Progenitor cell of endocrine pancreas (in vitro differentiated cells): ENCODE measurements at regions not wholly inside any gene's neighbourhood (a gene's known extent, or its start where the extent isn't known, plus 50 kb on each side); places are given as distances from the start of the nearest gene placed in this dataset.
"Not testable (repeated sequence)": the region's sequence is repeated elsewhere in the genome, so short reads cannot be mapped to it uniquely, and the experiment has no call there.

Source experiments
- DNase-seq: peaks from one replicate; pipeline ENCODE4 v3.0.0; 2021; ENCODE audit warnings: low spot score; ENCODE audit not compliant: unreplicated experiment
- H3K27ac Mint-ChIP-seq: 2 replicates; pipeline ENCODE4 v1.8.0; 2021; ENCODE audit warnings: mild to moderate bottlenecking, moderate library complexity, mixed read lengths
- H3K27me3 Mint-ChIP-seq: 2 replicates; pipeline ENCODE4 v1.8.0; 2021; ENCODE audit warnings: mixed read lengths
- H3K36me3 Mint-ChIP-seq: 2 replicates; pipeline ENCODE4 v1.8.0; 2022; ENCODE audit warnings: mixed read lengths; ENCODE audit not compliant: insufficient read depth
- H3K4me1 Mint-ChIP-seq: 2 replicates; pipeline ENCODE4 v1.8.0; 2021; ENCODE audit warnings: low read depth, mixed read lengths
- H3K4me3 Mint-ChIP-seq: 2 replicates; pipeline ENCODE4 v1.8.0; 2021; ENCODE audit warnings: low read depth, mild to moderate bottlenecking, moderate library complexity, mixed read lengths
- H3K9me3 Mint-ChIP-seq: 2 replicates; pipeline ENCODE4 v1.8.0; 2021; ENCODE audit warnings: low read depth, mixed read lengths
- CTCF ChIP-seq: fragments of 200-600 bp; sonication (generic); IDR thresholded peaks from one replicate; pipeline ENCODE4 v1.5.0; 2021; ENCODE audit warnings: antibody characterized with exemption, mild to moderate bottlenecking; ENCODE audit not compliant: unreplicated experiment

GRCh38 chr1:143667730-143668129 lies 304.1 kb downstream of the FAM72C start:
- TF ChIP-seq CTCF, result no peak
- DNase-seq, result no peak
- Mint-ChIP-seq H3K4me1 (no peaks in the 10 kb centered on the region), H3K27me3 (no peaks in the 10 kb centered on the region), H3K4me3 (no peak overlapping the region), H3K9me3 (peaks cover 67% of the 10 kb centered on the region), H3K36me3 (no peaks in the 10 kb centered on the region), H3K27ac (no peak overlapping the region)

DNA sequence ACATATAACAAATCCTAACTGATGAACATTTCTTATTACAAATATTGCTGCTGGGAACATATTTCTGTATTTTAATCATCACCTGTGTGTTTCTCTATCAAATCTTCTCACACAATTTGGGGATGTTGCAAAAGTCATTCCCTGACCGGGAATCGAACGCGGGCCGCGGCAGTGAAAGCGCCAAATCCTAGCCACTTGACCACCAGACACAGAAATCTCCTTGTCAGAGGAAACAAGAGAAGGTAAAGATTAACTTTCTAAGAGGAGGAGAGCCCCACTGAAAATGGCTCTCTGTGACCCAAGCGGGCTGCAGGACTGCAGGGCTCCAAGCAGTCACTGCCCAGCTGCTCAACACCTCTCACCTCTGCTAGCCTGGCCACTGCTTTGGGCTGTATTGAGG lies 304.9 kb downstream of the FAM72C start:
- no peaks in the 10 kb centered on the region for H3K4me1 Mint-ChIP-seq
- DNase-seq, result no peak
- peaks cover 69% of the 10 kb centered on the region for H3K9me3 Mint-ChIP-seq
- no peak overlapping the region for H3K27ac Mint-ChIP-seq
- no peak for TF ChIP-seq CTCF
- no peaks in the 10 kb centered on the region for H3K27me3 Mint-ChIP-seq
- H3K4me3 Mint-ChIP-seq, result no peak overlapping the region
- H3K36me3 Mint-ChIP-seq, result peaks cover 2% of the 10 kb centered on the region

DNA sequence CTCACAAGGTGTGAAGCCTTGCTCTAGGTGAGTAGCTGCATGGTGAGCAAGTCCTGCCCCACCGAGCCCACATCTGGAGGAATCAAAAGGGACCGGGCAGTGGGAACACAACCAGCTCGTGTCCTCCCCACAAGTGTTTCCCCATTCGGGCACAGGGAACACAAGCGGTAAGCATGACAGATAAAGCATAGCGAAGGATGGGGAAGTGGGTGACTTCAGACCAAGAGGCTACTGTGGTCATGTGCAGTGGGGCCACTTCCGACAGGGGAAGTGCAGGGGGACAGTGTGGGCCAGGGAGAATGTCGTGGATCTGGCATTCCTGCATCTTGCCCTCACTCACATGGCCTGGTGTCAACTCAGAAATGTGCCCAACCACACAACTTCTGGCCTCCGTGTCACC lies 306.2 kb downstream of the FAM72C start:
- Mint-ChIP-seq H3K4me1 (no peaks in the 10 kb centered on the region), H3K36me3 (peaks cover 2% of the 10 kb centered on the region), H3K9me3 (peaks cover 66% of the 10 kb centered on the region), H3K27me3 (no peaks in the 10 kb centered on the region), H3K4me3 (no peak overlapping the region), H3K27ac (no peak overlapping the region)
- no peak for DNase-seq
- no peak for TF ChIP-seq CTCF

GRCh38 chr1:143663056-143663455 lies 308.7 kb downstream of the FAM72C start:
- not testable (repeated sequence) for DNase-seq, H3K27me3 Mint-ChIP-seq, H3K36me3 Mint-ChIP-seq, H3K27ac Mint-ChIP-seq, H3K4me1 Mint-ChIP-seq, H3K4me3 Mint-ChIP-seq
- H3K9me3 Mint-ChIP-seq, result peaks cover 63% of the 10 kb centered on the region

DNA sequence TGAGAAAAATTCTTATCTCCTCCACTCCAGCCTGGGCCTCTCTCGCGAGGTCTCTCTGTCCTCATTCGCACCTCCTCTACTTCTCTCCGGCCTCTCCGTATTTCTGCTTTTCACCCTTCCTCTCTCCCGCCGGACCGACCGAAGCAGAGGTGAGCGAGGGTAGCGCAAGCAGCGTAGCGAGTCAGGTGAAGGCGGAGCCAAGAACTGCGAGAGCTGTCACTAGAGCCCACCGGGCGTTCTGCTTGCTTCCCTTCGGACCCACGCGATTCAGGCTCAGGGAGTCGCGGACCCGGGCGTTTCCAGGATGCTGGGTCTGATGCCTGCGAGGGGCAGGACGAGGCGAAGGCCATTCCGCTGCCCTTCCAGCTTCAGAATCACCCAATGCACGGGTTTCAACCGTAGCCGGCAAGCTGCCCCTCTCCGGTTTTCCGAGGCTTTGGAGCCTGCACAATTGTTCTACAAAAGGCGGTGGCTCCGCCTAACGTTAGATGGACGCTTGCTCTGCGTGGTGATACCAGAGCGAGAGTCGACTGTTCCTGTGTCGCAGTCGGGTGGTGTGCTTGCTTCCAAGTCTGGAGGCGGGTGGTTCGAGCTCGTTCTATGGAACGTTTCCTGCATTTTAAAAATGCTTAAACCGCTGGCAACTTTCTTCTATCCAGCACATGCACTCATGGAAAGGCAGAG lies 310.2 kb downstream of the FAM72C start:
- no peak overlapping the region for H3K27ac Mint-ChIP-seq
- no peak for DNase-seq
- H3K36me3 Mint-ChIP-seq, result peaks cover 2% of the 10 kb centered on the region
- no peaks in the 10 kb centered on the region for H3K27me3 Mint-ChIP-seq
- no peak for TF ChIP-seq CTCF
- H3K4me3 Mint-ChIP-seq, result no peak overlapping the region
- no peaks in the 10 kb centered on the region for H3K4me1 Mint-ChIP-seq
- peaks cover 64% of the 10 kb centered on the region for H3K9me3 Mint-ChIP-seq

DNA sequence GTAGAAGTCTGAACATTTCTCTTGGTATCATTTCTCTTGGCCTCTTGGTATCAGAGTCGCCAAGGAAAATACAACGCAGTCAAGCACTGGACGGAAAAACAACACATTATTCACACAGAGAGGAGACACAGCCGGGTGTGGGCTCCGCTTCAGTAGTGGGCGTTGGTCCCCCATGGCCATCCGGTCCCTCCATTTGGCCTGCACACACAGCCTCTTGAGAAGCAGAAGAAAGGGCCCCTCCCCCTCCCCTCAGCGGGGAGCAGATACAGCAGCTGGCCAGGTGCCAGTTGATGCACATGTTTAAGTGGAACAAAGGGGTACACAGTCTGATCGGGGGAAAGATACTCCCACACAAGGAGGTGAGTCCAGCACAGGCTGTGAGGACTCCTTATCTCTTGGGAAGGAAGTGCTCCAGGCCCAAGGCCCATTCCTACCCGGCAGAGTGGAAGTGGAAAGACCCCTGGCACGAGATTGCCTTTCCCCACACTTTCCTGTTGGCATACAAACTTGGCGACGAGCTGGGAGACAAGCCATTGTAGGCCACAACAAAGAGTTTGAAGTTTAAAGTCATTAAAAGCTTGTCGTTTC lies 311.3 kb downstream of the FAM72C start:
- Mint-ChIP-seq H3K27me3 (no peaks in the 10 kb centered on the region), H3K27ac (no peak overlapping the region), H3K36me3 (peaks cover 3% of the 10 kb centered on the region), H3K4me3 (no peak overlapping the region), H3K4me1 (no peaks in the 10 kb centered on the region), H3K9me3 (peaks cover 64% of the 10 kb centered on the region)
- no peak for DNase-seq
- TF ChIP-seq CTCF, result no peak
